GM19035 (cell line): ENCODE measurements at regions not wholly inside any gene's neighbourhood (a gene's known extent, or its start where the extent isn't known, plus 50 kb on each side); places are given as distances from the start of the nearest gene placed in this dataset.

Source experiments
- ATAC-seq: cut with Tn5 transposase; IDR thresholded peaks from one replicate; pipeline ENCODE4 v1.9.1; 2021; ENCODE audit not compliant: unreplicated experiment

GRCh38 chr15:62946940-62947339 lies 95.6 kb upstream of the TPM1 start:
- ATAC-seq, result no peak

- no peak for ATAC-seq
Measured at GRCh38 chr15:62950462-62950931, 92.0 kb upstream of the TPM1 start.

GRCh38 chr15:62951481-62951880 lies 91.1 kb upstream of the TPM1 start:
- no peak for ATAC-seq

- no peak for ATAC-seq
Measured at GRCh38 chr15:62953021-62953420, 89.5 kb upstream of the TPM1 start.

- no peak for ATAC-seq
Measured at GRCh38 chr15:62953496-62954045, 89.0 kb upstream of the TPM1 start.

- no peak for ATAC-seq
Measured at GRCh38 chr15:62957130-62957529, 85.4 kb upstream of the TPM1 start.

GRCh38 chr15:62958528-62959363 lies 83.8 kb upstream of the TPM1 start:
- ATAC-seq, result no peak

GRCh38 chr15:62961134-62961533 lies 81.4 kb upstream of the TPM1 start:
- ATAC-seq, result no peak

- no peak for ATAC-seq
Measured at GRCh38 chr15:62962101-62962995, 80.2 kb upstream of the TPM1 start.

GRCh38 chr15:62964251-62964650 lies 78.3 kb upstream of the TPM1 start:
- no peak for ATAC-seq

GRCh38 chr15:62966294-62967078 lies 76.1 kb upstream of the TPM1 start:
- ATAC-seq, result no peak

GRCh38 chr15:62968699-62969098 lies 73.8 kb upstream of the TPM1 start:
- no peak for ATAC-seq

- no peak for ATAC-seq
Measured at GRCh38 chr15:62969442-62970089, 73.0 kb upstream of the TPM1 start.

- no peak for ATAC-seq
Measured at GRCh38 chr15:62972814-62973213, 69.7 kb upstream of the TPM1 start.

- ATAC-seq, result no peak
Measured at GRCh38 chr15:62975515-62975914, 67.0 kb upstream of the TPM1 start.

- no peak for ATAC-seq
Measured at GRCh38 chr15:62976301-62976881, 66.2 kb upstream of the TPM1 start.

GRCh38 chr15:62977952-62978811 lies 64.4 kb upstream of the TPM1 start:
- ATAC-seq, result no peak

- ATAC-seq, result no peak
Measured at GRCh38 chr15:62979252-62979651, 63.3 kb upstream of the TPM1 start.

- no peak for ATAC-seq
Measured at GRCh38 chr15:62981071-62981470, 61.5 kb upstream of the TPM1 start.
